Activated T-cell treated with anti-CD3 and anti-CD28 coated beads, Interleukin-2, amount 50 U/mL, for 4 hours (primary cell): ENCODE measurements at regions not wholly inside any gene's neighbourhood (a gene's known extent, or its start where the extent isn't known, plus 50 kb on each side); places are given as distances from the start of the nearest gene placed in this dataset.
A peak's percentile ranks its signal among the peaks of the same experiment; 100 is the strongest.
"Not testable (repeated sequence)": the region's sequence is repeated elsewhere in the genome, so short reads cannot be mapped to it uniquely, and the experiment has no call there.

Experiments used
- ATAC-seq, 2 donors: fragments of 200-7000 bp; cut with Tn5 transposase; one replicate each; pipeline ENCODE4 v1.10.0; 2021
- DNase-seq: peaks from one replicate; pipeline ENCODE4 v3.0.0-alpha.2; 2020
- H3K27me3 Mint-ChIP-seq: one replicate; pipeline ENCODE4 v1.8.0; 2021; ENCODE audit warnings: low read depth, mixed read lengths
- H3K36me3 Mint-ChIP-seq: one replicate; pipeline ENCODE4 v1.8.0; 2022; ENCODE audit warnings: mixed read lengths; ENCODE audit not compliant: insufficient read depth
- H3K4me1 Mint-ChIP-seq: one replicate; pipeline ENCODE4 v1.8.0; 2021; ENCODE audit warnings: low read depth, mixed read lengths
- H3K4me3 Mint-ChIP-seq: one replicate; pipeline ENCODE4 v1.8.0; 2021; ENCODE audit warnings: mild to moderate bottlenecking, moderate library complexity, mixed read lengths
- H3K9me3 Mint-ChIP-seq: one replicate; pipeline ENCODE4 v1.8.0; 2021; ENCODE audit warnings: mixed read lengths

DNA sequence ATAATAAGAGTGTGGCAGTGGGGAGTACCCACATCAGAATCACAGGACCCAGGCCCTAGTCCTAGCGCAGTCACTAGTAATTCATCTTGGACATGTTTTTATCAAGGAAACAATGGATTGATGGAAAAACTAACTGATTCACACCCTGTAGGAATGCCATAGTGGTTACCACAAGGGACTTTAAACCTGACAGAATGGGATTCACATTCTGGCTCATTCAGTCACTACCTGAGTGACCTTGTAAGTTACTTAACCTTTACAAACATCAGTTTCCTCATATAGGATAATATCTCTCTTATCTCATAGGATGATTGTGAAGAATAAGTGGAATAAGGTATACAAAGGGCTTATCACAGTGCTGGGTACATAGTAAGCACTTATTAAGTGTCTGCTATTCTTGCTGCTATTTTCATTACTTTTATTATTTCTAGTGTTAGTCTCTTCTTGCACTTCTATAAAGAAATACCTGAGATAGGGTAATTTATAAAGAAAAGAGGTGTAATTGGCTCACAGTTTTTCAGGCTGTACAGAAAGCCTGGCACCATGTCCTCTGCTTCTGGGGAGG, 247.5 kb upstream of the KLF3 start:
- H3K27me3 Mint-ChIP-seq: peaks cover 1% of the 10 kb centered on the region
- H3K4me1 Mint-ChIP-seq: peaks cover 13% of the 10 kb centered on the region
- no peaks in the 10 kb centered on the region for H3K36me3 Mint-ChIP-seq
- H3K4me3 Mint-ChIP-seq: no peak overlapping the region
- H3K9me3 Mint-ChIP-seq: peaks cover 10% of the 10 kb centered on the region
- ATAC-seq (no peak), DNase-seq (no peak)

- not testable (repeated sequence) for H3K36me3 Mint-ChIP-seq, DNase-seq, H3K4me3 Mint-ChIP-seq, H3K27me3 Mint-ChIP-seq, ATAC-seq
- Mint-ChIP-seq H3K4me1 (peaks cover 11% of the 10 kb centered on the region), H3K9me3 (peaks cover 10% of the 10 kb centered on the region)
Observed at GRCh38 chr4:38420254-38420653, 243.7 kb upstream of the KLF3 start.

DNA sequence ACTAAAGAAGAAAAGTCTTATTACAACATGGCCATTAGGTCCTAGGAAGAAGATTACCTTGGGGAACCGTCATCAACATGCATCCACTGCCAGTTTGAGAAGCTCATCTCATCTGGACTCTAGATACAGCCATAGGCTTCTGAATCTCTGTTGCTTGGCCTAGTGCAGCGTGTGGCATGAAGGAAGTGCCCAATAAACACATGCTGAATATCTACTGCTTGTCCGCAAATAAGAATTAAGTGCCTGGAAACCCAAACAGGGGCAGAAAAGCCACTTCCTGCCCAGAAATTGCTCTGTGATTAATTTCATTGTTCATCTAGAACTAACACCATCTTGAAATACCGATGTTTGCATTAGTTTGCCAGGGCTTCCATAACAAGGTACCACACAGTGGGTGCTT, 241.1 kb upstream of the KLF3 start:
- H3K27me3 Mint-ChIP-seq: no peaks in the 10 kb centered on the region
- DNase-seq (no peak), ATAC-seq (no peak)
- peaks cover 7% of the 10 kb centered on the region for H3K4me1 Mint-ChIP-seq
- peaks cover 10% of the 10 kb centered on the region for H3K9me3 Mint-ChIP-seq
- no peak overlapping the region for H3K4me3 Mint-ChIP-seq
- no peaks in the 10 kb centered on the region for H3K36me3 Mint-ChIP-seq

GRCh38 chr4:38424151-38424871, 239.7 kb upstream of the KLF3 start:
- ATAC-seq: no peak
- Mint-ChIP-seq H3K27me3 (no peaks in the 10 kb centered on the region), H3K4me1 (peaks cover 7% of the 10 kb centered on the region), H3K9me3 (peaks cover 10% of the 10 kb centered on the region), H3K4me3 (no peak overlapping the region), H3K36me3 (no peaks in the 10 kb centered on the region)
- DNase-seq: no peak

DNA sequence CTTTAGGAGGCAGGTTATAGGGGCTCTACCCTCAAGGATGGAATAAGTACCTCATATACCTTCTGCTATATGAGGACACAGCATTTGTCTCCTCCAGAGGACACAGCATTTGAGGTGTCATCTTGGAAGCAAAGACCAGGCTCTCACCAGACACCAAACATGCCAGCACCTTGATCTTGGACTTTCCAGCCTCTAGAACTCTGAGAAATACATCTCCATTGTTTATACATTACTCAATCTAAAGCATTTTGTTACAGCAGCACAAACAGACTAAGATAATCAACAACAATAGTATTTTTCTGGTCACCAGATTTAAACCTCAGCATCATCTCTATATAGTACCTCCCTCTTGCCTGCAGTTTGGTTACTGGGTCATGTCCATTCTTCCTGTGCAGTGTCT, 237.5 kb upstream of the KLF3 start:
- H3K9me3 Mint-ChIP-seq: no peaks in the 10 kb centered on the region
- ATAC-seq: no peak
- H3K36me3 Mint-ChIP-seq: no peaks in the 10 kb centered on the region
- no peak overlapping the region for H3K4me3 Mint-ChIP-seq
- H3K4me1 Mint-ChIP-seq: peaks cover 7% of the 10 kb centered on the region
- H3K27me3 Mint-ChIP-seq: no peaks in the 10 kb centered on the region
- no peak for DNase-seq

DNA sequence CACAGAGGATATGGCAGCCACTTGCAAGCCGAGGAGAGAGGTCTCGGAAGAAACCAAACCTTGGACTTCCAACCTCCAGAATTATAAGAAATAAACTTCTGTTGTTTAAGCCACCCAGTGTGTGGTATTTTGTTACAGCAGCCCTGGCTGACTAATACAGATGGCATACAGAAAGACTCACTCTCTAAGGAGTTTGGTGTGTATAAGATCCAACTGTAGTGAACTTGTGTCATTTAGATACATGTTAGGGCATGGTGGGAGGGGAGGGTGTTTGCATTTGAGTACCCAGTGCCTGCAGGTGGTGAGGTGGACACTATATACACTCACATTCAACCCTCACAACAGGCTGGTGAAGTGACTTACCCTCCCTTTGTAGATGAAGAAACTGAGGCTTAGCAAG, 233.2 kb upstream of the KLF3 start:
- ATAC-seq (no peak), DNase-seq (no peak)
- no peak overlapping the region for H3K4me3 Mint-ChIP-seq
- H3K4me1 Mint-ChIP-seq: no peaks in the 10 kb centered on the region
- peaks cover 6% of the 10 kb centered on the region for H3K9me3 Mint-ChIP-seq
- H3K36me3 Mint-ChIP-seq: peaks cover 2% of the 10 kb centered on the region
- H3K27me3 Mint-ChIP-seq: no peaks in the 10 kb centered on the region

- no peaks in the 10 kb centered on the region for H3K27me3 Mint-ChIP-seq
- peaks cover 4% of the 10 kb centered on the region for H3K4me1 Mint-ChIP-seq
- DNase-seq: no peak
- peaks cover 16% of the 10 kb centered on the region for H3K9me3 Mint-ChIP-seq
- H3K36me3 Mint-ChIP-seq: peaks cover 2% of the 10 kb centered on the region
- H3K4me3 Mint-ChIP-seq: no peak overlapping the region
- ATAC-seq: no peak
Observed at GRCh38 chr4:38442073-38442788, 221.8 kb upstream of the KLF3 start.

DNA sequence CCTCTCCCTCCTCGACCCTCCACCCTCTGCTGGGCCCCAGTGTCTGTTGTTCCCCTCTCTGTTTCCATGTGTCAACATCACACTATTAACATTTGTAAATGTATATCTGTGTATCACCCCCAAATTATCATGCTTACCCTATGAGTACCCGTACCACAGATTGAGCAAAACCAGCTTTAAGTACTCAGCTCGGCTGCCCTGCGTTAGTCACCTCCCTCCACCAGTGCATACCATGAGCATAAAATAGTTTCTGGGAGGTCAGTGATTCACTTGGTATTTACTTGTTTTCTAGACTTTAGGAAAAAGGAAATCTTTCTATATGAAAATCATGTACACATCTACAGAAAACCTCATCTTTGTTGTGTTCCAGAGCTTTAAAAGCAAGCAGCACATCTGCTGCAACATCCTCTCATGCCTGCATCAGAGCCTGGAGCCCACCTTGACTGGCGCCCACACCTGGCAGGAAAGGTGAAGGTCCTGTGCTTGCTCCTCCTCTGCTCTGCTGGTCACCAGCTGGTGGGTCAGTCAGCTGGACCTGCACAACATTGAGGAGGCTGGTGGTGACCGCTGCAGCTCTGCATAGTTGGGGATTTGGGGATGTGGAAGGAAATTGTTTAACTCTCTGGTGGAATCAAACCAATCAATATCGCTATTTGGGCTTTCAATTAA, 214.4 kb upstream of the KLF3 start:
- no peak overlapping the region for H3K4me3 Mint-ChIP-seq
- no peaks in the 10 kb centered on the region for H3K36me3 Mint-ChIP-seq
- peaks cover 4% of the 10 kb centered on the region for H3K9me3 Mint-ChIP-seq
- peaks cover 6% of the 10 kb centered on the region for H3K27me3 Mint-ChIP-seq
- ATAC-seq (no peak), DNase-seq (no peak)
- H3K4me1 Mint-ChIP-seq: peaks cover 29% of the 10 kb centered on the region

GRCh38 chr4:38452009-38452408, 212.0 kb upstream of the KLF3 start:
- Mint-ChIP-seq H3K4me1 (peaks cover 46% of the 10 kb centered on the region), H3K9me3 (peaks cover 4% of the 10 kb centered on the region), H3K36me3 (no peaks in the 10 kb centered on the region), H3K4me3 (no peak overlapping the region), H3K27me3 (peaks cover 6% of the 10 kb centered on the region)
- ATAC-seq: peak; percentile 64 to 73
- no peak for DNase-seq

DNA sequence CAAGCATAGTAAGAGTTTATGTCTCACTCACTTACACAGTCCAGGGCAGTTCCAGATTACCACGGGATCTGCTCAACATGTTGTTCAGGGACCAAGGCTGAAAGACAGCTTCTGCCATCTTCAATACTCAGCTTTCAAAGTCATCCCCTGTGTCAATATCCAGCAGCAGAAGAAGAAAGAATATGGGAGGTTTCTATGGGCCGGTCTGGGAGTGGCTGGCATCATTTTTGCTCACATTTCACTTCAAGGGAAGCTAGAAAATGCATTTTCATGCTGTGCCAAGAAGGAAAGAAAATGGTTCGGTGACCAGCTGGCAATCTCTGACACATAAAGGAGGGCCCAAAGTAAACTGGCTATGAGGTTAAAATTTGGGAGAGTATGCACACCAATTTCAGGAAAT, 211.5 kb upstream of the KLF3 start:
- no peak for ATAC-seq
- no peak for DNase-seq
- no peaks in the 10 kb centered on the region for H3K36me3 Mint-ChIP-seq
- peaks cover 6% of the 10 kb centered on the region for H3K27me3 Mint-ChIP-seq
- peaks cover 4% of the 10 kb centered on the region for H3K9me3 Mint-ChIP-seq
- peaks cover 46% of the 10 kb centered on the region for H3K4me1 Mint-ChIP-seq
- H3K4me3 Mint-ChIP-seq: no peak overlapping the region

DNA sequence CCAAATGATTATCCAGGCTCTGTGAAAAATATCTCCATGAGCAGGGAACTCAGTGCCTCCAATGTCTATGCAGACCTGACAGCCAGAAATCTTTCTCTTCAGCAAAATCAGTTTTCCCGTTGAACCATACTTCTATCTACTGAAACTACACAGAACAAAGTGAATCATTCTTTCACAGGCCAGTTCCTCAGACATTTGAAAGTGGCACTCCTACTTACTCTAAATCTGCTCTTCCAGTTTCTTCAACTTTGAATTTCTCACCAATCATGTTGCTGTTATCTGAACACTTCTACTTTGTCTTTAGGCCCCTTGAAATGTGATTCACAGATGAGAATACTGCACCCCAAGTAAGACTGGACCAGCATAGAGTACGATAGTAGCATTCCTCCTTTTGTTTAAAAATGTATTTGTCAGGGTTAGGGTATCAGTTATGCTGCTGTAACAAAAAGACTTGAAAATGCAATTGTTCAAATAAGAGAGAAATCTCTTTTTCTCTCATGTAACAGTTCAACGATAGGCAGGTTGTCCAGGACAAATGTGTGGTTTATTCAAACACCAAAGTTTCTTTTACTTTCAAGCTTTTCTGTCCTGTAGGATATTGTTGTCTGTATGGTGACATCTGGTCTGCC, 210.6 kb upstream of the KLF3 start:
- H3K27me3 Mint-ChIP-seq: peaks cover 6% of the 10 kb centered on the region
- no peak overlapping the region for H3K4me3 Mint-ChIP-seq
- H3K36me3 Mint-ChIP-seq: no peaks in the 10 kb centered on the region
- H3K4me1 Mint-ChIP-seq: peaks cover 46% of the 10 kb centered on the region
- H3K9me3 Mint-ChIP-seq: peaks cover 4% of the 10 kb centered on the region
- ATAC-seq (peak in 1 of 2 donors; percentile 12), DNase-seq (no peak)

DNA sequence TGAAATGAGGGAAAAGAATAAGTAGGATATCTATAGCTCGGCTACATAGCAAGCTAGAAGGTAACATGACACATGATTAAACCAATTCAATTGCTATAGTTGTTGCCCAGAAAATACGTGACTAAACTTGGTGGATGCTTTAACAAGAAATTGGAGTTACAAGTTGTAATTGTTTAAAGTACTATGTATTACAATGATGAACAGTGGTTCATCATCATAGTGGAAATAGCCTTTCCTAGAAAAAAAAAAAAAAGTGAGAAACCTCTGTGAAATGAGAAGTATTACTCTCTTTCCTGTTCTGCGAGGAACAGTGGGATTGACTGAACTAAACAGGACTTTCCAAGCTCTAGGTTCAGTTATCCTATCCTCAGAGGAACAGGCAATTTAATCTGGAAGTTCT, 209.7 kb upstream of the KLF3 start:
- Mint-ChIP-seq H3K9me3 (peaks cover 4% of the 10 kb centered on the region), H3K4me1 (peaks cover 45% of the 10 kb centered on the region), H3K27me3 (peaks cover 6% of the 10 kb centered on the region), H3K4me3 (no peak overlapping the region), H3K36me3 (no peaks in the 10 kb centered on the region)
- ATAC-seq (no peak), DNase-seq (no peak)

GRCh38 chr4:38455092-38455862, 208.7 kb upstream of the KLF3 start:
- DNase-seq (no peak), ATAC-seq (peak; percentile 70 to 74)
- Mint-ChIP-seq H3K36me3 (no peaks in the 10 kb centered on the region), H3K27me3 (peaks cover 6% of the 10 kb centered on the region), H3K4me3 (peak overlapping the region; percentile 14), H3K4me1 (peaks cover 42% of the 10 kb centered on the region), H3K9me3 (peaks cover 4% of the 10 kb centered on the region)

DNA sequence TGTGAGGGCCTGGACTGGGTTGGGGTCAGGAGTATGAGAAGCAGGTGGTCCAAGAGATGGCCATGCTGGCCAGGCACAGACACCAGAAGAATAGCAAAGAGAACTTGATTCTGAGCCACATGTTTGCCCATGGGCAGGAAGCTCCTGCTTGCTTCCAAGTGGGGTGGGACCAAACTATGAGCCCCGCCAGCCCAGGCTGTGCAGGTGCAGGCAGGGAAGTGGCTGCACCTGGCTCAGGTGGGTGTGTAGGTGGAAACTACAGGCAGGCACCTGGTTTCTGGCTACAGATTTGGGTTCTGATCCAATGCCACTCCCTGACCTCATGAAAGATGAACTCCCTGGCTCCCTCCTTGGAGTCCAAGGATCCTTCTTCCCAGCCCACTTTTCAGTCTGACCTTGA, 207.9 kb upstream of the KLF3 start:
- Mint-ChIP-seq H3K4me3 (no peak overlapping the region), H3K9me3 (peaks cover 4% of the 10 kb centered on the region)

More for the DNA sequence above, 207.9 kb upstream of the KLF3 start:
- ATAC-seq (no peak), DNase-seq (no peak)
- H3K27me3 Mint-ChIP-seq: peaks cover 4% of the 10 kb centered on the region
- H3K36me3 Mint-ChIP-seq: no peaks in the 10 kb centered on the region
- peaks cover 42% of the 10 kb centered on the region for H3K4me1 Mint-ChIP-seq
